ENCODE measurements at regions not wholly inside any gene's neighbourhood (a gene's known extent, or its start where the extent isn't known, plus 50 kb on each side); places are given as distances from the start of the nearest gene placed in this dataset.

DNA sequence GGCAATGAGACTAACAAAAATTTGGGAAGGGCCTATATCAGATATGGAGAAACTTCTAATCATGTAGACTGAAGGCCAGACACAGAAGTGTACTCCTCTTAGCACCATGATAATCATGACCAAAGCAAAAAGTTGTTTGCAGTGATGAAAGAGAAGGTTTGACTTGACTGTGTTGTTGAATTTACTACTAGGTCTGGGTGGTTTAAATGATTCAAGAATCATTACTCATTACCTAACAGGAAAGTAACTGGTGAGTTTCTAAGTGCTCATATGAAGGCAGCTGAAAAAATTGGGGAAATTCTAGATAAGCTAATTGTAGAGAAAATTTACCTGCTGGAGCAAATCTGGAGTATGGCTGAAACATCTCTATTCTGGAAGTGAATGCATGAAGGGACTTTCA lies 451.5 kb upstream of the SORCS1 start:
- no peak for DNase-seq (ENCODE audit: low spot score)

DNA sequence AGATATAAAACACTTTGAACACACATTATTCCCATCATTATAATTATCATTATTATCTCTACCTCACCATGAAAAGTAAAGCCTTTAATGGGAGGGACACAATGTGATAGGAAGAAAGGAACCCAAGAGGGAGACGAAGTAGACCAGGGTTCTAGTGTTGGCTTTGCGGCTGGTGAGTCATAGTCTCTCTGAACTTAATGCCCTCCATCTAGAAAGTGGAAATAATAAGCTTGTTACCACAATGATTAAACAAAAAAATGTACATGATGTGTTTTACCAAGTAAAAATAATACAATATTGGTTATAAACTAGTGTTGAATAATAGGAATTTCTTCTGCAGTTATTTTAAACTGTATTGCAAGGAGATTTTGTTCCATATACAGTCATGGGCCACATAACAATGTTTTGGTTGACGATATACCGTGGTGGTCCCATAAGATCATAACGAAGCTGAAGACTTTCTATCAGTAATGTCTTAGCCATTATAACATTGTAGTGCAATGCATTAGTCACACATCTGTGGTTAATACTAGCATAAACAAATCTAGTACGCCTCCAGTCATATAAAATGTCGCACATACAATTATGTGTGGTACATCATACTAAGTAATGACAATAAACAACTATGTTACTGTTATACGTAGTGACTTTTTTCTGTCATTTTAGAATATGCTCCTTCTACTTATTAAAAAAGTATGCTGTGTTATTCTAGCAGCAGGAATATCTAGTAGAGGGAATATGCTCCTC lies 450.6 kb upstream of the SORCS1 start:
- DNase-seq (ENCODE audit: low spot score): no peak

DNA sequence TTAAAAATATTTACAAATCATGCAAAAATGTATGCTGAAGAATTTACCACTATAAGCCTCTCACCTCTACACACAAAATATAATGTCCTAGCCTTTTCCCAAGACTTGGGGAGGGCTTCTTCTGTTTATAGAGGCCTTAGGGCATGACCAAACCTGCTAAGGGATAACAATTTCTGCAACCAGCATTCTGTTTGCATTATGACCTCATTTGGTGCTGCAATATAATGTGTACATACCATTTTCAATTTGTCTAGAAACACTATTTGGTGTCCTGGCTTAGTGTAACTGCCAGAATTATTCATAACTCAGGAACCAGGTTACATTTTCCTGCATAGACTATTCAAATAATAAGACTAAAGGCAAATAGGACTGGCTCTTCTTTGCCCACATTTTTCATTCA lies 446.6 kb upstream of the SORCS1 start:
- DNase-seq (ENCODE audit: low spot score): no peak

DNA sequence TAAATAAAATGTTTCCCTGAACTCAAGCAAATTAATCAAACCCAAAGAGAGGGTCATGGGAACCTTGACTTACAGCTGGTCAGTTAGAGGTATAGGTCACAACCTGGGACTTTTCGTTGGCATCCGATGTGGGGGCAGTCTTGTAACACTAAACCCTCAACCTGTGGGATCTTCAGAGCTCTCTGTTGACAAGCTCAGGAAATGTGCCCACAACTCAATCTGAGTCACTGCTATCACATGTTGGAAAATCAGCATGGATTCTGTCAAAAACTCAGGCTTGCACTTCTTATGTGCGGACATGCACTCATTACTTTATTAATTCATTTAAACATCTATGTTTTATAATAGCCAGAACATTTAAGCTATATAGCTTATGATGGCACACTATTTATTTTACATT lies 424.6 kb upstream of the SORCS1 start:
- DNase-seq (ENCODE audit: low spot score): no peak

DNA sequence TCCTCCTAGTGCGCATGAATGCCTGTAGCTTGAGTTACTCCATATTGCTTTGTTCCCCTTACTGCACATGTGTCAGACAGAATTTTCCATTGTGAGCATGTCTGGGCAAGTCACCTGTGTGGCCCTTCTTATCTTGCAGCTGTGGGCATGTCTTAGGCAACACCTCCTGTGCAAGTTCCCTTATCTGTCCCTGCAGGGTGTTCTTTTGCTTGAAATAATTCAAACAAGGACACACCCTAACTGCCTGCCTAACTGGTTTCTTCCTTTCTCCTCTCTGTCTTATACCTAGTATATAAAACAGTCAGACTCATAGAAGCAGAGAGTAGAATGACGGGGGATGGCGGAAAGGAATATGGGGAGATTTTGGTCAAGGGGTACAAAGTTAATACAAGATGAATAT lies 421.1 kb upstream of the SORCS1 start:
- DNase-seq (ENCODE audit: low spot score): no peak

DNA sequence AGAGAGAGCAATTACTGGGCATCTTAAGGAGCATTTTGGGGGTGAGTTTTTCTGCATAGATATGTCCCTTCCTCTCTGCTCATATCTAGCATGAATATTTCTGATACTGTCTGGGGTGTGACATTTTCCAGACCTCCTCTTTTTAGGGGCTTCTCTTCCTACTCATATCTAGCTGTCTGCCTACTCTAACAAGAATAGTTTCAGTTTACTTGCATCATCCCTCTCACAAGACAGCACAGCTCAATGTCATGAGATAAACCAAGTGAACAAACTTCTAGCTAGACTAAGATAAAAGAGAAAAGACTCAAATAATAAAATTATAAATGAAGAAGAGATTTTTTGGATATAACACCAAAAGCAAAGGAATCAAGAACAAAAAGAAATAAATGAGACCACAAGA lies 419.5 kb upstream of the SORCS1 start:
- no peak for DNase-seq (ENCODE audit: low spot score)

DNA sequence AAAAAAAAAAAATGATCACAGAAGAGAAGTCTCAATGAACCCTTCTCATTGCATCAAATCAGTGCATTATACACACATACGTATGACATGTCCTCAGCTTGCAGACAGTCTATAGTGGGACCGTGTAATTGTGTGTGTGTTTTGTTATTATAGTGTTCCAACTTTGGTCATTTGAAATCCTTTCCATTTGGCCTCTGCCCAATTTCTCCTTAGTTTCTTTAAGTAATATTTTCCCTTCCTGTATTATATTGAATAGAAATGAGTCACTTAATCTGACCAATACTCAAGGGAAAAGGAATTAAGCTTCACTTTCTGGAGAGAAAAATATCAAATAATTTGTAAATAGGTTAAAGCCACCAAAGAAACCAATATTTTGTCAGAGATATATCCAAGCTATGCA lies 415.5 kb upstream of the SORCS1 start:
- no peak for DNase-seq (ENCODE audit: low spot score)

DNA sequence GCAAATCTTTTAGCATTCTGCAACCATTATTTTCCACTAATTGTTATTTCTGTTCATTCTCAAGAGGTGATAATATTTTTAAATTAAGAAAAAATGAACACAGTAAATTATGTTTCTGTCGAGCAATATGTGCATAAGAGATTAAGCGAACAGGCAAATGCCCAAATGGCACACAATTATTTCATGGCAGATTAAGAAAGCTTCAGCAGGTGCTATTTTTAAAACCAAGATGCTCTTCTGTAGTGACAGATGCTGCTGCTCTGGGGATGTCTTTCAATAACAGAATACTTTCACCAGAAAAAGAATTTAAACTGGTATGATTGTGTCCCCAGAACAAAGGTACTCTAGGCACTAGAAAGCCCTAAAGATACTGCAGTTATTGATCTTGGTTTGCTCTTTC lies 412.7 kb upstream of the SORCS1 start:
- DNase-seq (ENCODE audit: low spot score): no peak

DNA sequence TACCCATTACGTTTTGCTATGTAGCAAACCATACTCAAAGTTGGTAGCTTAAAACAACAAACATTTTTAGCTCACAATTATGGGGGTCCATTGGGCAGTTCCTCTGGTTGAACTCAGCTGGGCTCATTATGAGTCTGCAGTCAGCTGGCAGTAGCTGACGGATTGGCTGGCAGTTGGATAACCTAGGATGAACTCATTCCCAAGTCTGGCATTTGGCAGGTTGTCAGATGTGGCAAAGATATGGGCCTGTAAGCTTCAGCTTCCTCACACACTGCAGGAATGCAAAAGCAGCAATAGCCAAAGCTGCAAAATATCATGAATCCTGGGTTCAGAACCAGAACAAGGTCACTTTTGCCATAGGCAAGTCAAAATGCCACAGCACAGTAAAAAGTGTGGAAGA lies 412.2 kb upstream of the SORCS1 start:
- DNase-seq (ENCODE audit: low spot score): no peak

DNA sequence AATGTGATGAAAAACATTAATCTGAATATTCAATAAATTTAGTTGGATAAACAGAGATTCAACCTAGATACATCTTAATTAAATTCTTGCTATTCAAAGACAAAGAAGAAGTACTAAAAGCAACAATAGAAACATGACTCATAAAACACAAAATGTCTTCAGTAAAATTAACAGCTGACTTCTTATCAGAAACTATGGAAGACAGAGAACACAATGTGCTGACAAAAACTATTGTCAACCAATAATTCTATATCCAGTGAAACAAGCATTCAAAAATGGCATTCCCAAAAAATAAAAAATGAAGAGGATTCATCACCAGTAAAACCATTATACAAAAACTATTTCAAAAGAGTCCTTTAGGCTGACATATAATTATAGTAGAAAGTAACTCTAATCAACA lies 400.5 kb upstream of the SORCS1 start:
- DNase-seq (ENCODE audit: low spot score): no peak

DNA sequence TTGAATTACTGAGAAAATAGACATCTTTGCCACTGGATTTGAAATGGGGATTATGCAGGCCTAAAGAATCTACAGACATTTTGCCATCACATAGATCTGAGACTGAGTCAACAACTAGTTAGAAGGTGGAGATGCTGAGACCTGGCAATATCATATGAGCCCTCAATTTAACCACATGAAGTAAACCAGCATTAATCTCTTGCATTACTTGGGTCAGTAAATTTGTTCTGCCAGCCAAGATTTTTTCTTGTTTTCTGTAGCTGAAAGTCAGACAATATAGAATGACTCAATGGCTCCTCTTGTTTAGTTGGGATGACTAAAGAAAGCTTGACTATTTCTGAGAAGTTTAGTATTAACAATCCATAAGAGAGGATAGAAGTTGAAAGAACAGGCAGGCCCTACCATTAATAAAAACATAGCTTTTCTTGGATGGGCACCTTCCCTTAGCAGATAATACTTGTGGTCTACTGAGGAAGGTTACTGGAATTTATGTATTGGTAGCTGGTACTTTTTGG lies 396.7 kb upstream of the SORCS1 start:
- no peak for DNase-seq (ENCODE audit: low spot score)

DNA sequence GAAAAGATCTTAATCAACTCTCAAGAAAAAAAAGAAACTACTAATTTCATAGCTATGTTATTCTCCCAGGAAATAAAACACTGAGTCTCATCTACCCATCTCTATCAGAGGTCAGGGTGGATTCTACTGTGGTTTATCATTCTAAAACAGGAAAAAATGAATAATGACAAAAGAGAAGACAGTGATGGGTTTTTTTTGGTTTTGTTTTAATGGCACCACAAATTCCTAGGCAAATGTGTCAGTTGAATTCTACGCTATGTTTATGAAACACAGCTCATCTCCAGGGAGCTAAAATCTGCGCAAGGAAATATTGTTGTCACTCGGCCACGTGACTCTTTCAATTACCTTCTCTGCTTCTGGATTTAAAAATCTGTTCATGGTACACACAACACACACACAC lies 393.4 kb upstream of the SORCS1 start:
- no peak for DNase-seq (ENCODE audit: low spot score)

DNA sequence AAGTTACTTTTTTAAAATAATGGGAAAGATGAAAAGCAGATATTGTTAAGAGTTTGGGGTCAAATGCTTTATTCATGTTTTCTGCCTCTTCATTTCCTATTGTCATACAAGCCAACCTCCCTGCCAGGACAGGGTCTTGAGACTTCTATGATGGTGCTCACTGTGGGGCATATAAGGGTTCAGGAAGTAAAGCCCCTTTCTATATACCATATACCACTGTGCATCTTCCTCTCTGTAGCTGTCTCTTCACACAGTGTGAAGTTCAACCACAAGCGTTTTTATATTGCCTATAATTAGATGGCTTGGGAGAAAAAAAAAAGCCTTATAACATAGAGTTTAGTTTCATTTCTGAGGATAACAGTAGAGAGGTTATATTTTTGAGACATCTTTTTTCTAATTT lies 389.8 kb upstream of the SORCS1 start:
- no peak for DNase-seq (ENCODE audit: low spot score)

DNA sequence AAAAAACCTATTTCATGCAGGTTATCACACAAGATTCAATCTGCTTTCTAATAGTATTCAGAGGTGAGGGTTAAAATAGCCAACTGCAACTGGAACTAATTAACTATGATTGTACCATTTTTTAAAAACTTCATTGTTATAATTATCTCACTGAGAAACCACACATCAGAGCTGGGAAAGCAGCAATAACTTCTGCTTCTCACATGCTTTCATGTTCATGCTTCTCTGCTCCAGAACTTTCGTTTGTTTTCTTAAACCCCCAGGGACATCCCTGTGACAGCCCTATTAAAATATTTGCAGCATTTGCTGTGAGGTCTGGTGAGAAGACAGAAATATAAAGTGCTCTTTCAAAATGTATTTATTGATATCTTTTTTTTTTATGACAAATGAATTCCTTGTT lies 389.0 kb upstream of the SORCS1 start:
- no peak for DNase-seq (ENCODE audit: low spot score)

DNA sequence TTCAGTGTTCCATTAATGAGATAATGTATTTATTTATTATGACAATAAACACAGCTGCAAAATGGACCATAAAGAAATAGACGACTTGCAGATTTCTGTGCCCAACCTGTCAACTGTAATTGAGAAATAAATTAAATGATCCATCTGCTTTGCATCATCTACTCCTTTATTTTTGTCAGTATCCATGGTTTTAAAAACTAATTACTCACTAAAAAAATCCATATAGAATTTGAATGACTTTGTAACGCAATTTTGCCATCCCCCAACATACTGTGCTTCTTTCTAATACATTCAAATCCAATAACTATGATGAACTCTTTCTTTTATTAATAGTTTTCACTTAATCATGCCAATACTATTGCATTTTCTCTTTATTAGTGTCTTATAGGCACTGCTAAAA lies 388.5 kb upstream of the SORCS1 start:
- DNase-seq (ENCODE audit: low spot score): no peak

DNA sequence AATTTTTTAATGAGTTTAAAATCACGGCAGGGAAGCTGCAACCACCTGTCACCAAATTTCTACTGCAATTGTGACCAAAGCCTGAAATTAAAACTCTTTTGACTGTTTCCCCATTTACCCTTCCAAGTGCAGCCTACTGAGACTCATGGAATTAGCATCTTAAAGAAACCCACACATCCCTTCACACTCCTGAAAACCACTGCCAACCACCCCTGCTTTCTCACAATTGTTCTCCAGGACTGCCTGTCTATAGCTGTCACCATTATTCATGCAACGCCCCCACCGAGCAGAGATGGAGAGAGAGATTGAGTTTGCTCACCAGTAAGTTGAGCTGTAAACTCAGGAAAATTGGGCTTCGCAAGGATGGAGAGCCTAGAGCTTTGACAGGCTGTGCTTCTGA lies 383.8 kb upstream of the SORCS1 start:
- DNase-seq (ENCODE audit: low spot score): no peak

DNA sequence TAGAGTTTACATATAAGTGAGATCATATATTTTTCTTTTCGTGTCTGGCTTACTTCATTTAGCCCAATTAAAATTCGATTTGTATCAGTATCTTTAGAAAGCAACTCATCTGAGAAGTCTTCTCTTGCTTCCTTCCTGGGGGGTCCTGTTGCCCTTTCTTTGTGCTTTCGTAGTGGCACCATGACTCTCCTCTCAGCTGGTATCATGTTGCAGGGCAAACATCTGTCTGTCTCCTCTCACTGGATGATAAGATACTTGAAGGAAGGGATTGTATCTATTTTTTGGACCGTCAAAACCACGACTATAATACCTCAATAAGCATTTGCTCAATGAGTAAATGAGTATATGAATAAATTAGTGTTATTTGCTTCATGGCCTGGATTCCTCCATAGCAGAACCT lies 382.5 kb upstream of the SORCS1 start:
- DNase-seq (ENCODE audit: low spot score): no peak

DNA sequence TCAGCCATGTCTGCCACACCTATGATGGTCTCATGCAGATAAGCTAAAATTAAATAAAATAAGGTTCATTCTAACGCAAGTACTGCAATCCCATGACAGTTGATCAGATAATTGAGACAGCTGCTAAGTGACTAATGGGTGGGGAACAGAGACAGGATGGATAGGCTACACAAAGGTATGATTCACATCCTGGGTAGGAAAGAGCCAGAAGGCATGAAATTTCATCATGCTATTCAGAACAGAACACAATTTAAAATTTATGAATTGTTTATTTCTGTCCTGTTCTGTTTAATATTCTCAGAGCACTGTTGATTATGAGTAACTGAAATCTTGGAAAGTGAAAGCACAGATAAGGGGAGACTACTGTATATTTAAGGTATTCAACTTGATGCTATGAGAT lies 381.8 kb upstream of the SORCS1 start:
- DNase-seq (ENCODE audit: low spot score): no peak

DNA sequence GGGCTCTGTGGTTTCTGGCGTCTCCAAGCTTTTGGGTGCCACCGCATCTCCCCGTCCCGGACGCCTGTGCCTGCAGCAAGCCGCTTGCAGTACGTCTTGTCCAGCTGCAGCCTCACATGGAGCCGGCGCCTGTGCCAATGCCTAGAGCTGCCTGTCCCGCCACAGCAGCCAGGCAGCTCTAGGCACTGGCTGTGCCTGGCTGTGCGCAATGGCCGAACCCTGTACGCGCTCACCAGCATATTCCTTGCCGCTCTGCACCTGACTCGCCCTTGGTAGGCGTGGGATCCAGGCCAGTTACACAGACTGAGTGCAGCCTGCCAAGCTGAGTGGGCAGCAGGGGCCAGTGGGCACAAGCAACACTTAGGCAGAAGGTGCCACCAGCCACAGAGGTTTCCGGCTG lies 381.2 kb upstream of the SORCS1 start:
- DNase-seq (ENCODE audit: low spot score): no peak

DNA sequence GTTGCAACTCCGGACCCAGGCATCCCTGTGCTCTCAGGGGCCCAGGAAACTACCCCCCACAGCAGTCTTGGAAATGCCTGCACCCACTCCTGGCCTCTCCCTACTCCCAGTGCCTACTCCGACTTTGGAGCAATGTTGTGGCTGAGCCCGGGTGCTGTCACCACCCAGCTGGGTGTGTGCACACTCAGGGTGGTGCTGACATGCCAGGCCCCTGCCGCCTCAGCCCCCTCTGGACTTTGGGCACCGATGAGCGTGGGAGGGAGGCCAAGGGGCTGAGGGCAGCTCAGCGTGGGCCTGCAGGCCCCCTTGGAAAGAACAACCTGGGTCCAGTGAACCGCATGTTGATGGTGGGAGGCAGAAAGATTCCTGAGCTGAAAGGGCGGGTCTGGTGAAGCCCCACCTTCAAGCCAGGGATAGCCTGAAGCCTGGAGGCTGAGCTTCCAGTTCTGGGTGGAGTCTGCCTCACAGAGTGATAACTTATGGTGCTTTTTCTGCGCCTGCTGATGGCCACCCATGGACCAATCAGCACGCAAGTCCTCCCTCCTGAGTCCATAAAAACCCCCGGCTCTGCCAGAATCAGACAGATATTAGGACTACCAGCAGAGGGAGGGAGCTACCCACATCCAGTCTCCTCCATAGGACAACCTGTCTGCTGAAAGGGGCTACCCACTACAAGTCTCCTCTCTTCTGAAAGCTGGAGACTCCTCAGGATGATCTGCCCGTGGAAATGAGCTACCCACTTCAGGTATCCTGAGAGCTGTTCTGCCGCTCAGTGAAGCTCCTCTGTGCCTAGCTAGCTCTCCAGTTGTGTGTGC lies 380.4 kb upstream of the SORCS1 start:
- no peak for DNase-seq (ENCODE audit: low spot score)

DNA sequence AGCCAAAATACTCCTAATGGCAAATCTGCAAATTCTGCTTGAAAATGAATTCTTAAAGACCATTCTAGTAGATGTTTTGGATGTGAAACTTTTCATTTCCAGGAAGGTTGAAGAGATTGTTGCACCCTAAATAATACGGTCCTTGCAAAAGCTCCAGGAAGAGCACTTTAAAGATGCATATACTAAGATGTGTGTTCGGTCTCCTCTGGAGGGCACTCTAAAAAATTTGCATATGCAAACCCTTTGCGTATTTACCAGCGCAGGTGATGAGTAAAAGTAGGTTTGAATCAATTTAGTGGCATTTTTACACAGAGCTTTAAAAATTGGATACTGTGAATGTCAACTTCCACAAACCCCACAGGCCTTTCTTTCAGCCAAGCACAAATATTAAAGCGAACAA lies 378.1 kb upstream of the SORCS1 start:
- DNase-seq (ENCODE audit: low spot score): no peak

DNA sequence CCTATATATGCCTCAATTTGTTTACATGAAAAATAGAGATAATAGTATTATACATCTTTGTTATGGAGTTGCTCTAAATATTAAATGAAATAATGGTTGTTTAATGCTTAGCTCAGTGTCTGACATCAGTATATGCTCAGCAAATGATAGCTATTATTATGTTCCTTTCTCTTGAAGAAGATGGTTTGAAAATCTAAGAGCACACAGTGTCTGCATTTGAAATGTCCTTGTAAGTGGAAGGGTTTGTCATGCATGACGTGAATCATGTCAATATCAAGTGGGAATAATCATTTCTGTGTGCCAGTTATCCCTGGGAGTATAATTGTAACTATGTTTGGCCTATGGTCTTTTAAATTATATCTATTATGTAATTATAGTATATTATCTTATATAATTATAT lies 377.5 kb upstream of the SORCS1 start:
- DNase-seq (ENCODE audit: low spot score): no peak

DNA sequence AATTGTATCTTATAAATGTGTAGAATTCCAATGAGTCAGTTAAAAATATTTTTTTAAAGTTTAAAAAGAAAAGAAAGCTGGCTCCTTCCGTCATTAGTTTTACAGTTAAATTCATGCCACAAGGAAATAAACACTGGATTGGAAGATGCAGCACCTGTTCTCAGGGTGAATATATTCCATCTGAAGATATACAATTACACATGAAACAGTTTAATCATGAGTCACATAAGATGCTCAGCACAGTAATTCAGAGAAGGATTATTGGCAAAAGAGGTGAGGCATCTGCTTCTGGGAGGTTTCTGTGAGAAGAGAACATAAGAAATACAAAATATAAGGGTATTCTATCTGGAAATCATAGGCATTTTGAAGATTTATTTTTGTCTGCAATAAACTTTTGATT lies 376.5 kb upstream of the SORCS1 start:
- no peak for DNase-seq (ENCODE audit: low spot score)

DNA sequence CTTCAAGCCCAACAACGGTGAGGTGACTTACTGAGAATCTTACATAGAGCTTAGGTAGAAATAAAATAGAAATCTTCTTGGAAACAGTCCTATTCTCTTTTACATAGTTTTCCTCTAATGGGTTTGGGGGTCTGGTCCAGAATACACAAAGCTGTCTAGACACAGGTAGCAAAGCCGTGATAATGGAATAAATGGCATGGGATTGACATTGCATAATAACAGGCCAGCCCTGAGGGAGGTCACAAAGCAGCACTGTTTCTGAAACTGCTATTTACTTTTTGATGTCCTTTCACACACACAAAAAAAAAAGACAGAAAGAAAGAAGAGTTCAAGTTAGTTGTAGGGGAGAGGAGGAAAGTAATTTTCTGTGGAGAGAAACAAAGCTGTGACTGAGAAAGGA lies 364.8 kb upstream of the SORCS1 start:
- DNase-seq (ENCODE audit: low spot score): no peak

Measured in ecto neural progenitor cell (in vitro differentiated cells).